ENCODE measurements at regions not wholly inside any gene's neighbourhood (a gene's known extent, or its start where the extent isn't known, plus 50 kb on each side); places are given as distances from the start of the nearest gene placed in this dataset.

DNA sequence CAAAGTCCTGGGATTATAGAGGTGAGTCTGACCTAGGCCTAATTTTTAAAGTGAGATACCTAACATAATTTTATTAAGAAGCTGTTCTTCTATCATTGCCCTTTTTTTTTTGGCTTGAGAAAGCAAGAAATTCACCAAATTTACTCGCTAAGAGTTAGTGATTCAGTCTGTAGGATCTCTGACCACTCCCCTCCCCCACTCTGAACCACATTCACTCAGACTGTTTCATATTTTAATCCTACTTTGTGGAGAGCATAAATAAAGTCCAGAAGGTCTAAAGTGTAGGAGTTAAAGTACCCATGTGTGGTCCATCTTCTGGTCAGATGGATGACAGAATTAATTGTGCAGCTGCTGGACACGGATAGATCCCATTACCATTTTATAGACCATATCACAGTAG, 115.8 kb upstream of the MGAT5 start:
- TF ChIP-seq, protein P1, sequence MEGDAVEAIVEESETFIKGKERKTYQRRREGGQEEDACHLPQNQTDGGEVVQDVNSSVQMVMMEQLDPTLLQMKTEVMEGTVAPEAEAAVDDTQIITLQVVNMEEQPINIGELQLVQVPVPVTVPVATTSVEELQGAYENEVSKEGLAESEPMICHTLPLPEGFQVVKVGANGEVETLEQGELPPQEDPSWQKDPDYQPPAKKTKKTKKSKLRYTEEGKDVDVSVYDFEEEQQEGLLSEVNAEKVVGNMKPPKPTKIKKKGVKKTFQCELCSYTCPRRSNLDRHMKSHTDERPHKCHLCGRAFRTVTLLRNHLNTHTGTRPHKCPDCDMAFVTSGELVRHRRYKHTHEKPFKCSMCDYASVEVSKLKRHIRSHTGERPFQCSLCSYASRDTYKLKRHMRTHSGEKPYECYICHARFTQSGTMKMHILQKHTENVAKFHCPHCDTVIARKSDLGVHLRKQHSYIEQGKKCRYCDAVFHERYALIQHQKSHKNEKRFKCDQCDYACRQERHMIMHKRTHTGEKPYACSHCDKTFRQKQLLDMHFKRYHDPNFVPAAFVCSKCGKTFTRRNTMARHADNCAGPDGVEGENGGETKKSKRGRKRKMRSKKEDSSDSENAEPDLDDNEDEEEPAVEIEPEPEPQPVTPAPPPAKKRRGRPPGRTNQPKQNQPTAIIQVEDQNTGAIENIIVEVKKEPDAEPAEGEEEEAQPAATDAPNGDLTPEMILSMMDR (conservative IDR thresholded peaks at IDR 0.05 in 1 of 2, IDR thresholded peaks at IDR 0.05 in 1 of 2; ENCODE audit: extremely low read depth in 1 of 2, insufficient read depth in 1 of 2, low read depth in 1 of 2, low read length in 2 of 2) = no peak
- no peak for TF ChIP-seq EZH2 (IDR thresholded peaks at IDR 0.05; ENCODE audit: borderline replicate concordance, low read length)

All from mammary epithelial cell (primary cell).